ENCODE measurements at regions not wholly inside any gene's neighbourhood (a gene's known extent, or its start where the extent isn't known, plus 50 kb on each side); places are given as distances from the start of the nearest gene placed in this dataset.
A peak's percentile ranks its signal among the peaks of the same experiment; 100 is the strongest.
"Not testable (repeated sequence)": the region's sequence is repeated elsewhere in the genome, so short reads cannot be mapped to it uniquely, and the experiment has no call there.

DNA sequence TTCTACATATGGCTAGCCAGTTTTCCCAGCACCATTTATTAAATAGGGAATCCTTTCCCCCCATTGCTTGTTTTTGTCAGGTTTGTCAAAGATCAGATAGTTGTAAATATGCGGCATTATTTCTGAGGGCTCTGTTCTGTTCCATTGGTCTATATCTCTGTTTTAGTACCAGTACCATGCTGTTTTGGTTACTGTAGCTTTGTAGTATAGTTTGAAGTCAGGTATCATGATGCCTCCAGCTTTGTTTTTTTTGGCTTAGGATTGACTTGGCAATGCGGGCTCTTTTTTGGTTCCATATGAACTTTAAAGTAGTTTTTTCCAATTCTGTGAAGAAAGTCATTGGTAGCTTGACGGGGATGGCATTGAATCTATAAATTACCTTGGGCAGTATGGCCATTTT is 60.0 kb upstream of the GPC3 start:
- DNase-seq: not testable (repeated sequence)

DNA sequence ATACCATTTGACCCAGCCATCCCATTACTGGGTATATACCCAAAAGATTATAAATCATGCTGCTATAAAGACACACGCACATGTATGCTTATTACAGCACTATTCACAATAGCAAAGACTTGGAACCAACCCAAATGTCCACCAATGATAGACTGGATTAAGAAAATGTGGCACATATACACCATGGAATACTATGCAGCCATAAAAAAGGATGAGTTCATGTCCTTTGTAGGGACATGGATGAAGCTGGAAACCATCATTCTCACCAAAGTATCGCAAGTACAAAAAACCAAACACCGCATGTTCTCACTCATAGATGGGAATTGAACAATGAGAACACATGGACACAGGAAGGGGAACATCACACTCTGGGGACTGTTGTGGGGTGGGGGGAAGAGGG is 81.7 kb upstream of the GPC3 start:
- DNase-seq: not testable (repeated sequence)

DNA sequence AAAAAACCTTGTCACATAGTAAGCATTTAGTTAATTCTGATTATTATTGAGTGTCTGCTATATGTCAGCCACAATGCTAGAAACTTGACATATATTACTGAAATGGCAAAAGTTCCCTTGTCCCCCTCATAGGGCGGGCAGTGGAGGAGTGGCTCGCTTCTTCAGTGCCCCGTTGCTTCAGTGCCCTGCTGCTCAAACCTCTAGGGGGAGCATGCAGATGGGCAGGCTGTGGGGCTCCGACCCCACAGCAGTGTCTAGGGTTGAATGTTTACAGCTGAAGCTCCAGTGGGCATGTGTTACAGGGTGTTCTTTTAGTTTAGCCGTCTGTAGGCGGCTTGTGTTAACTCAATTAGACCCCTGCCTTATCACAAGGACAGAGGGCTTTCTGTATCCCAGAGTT is 86.5 kb upstream of the GPC3 start:
- not testable (repeated sequence) for DNase-seq

DNA sequence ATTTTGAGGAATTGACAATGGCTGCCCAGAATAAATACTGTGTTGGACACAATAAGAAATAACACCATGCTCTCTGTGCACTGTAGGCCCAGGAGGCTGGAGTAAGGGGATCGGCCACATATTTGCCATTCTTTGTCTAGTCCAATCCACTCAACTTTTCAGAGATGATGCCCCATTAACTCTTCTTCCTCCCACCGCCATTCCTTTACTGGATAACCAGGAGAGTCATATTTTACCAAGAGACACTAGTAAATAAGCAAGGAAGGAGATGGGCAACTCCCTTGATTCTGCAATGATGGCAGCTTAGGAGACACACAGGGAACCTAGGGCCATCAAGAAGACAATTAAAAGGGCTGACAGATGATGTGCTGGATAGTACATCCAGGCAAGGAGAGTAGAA is 87.9 kb upstream of the GPC3 start:
- DNase-seq: peak; percentile 13

DNA sequence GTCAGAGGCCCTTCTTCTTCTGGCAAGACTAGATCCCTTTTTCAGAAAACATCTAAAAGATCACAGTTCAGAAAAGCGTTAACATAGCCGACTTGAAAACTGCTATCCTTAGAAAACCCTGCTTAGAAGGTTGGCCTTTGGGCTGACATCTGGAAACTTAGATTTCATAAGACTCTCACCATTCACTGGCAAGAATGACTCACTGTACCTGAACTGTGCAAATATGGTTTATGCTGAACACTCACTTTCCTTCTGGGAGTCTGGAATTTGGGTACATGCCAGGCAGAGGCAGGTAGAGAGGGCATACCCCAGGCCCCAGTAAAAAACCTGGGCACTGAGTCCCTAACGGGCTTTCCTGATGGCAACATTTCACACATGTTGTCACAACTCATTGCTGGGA is 88.8 kb upstream of the GPC3 start:
- DNase-seq: no peak

DNA sequence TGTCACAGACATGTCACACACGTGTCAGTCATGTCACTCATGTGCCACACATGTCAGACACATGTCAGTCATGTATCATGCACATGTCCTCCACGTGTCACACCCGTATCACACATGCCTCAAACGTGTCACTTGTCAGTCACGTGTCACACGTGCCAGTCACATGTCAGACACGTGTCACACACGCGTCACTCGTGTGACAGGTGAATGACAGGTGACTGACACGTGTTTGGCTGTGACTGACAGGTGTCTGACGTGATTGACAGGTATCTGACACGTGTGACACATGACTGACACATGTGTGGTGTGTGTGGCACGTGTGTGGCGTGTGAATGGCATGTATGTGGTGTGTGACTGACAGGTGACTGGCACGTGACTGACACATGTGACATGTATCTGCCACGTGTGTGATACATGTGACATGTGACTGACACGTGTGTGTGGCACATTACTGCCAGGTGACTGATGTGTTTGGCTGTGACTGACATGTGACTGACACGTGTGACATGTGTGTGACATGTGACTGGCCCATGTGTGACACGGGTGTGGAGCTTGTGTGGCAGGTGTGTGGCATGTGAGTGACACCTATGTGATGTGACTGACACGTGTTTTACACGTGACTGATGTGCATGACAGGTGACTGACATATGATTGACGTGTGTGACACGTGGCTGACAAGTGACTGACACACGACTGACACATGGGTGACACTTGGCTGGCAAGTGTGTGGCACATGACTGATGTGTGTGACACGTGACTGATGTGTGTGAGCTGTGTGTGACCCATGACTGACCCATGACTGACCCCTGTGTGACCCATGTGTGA is 90.7 kb upstream of the GPC3 start:
- DNase-seq: no peak

DNA sequence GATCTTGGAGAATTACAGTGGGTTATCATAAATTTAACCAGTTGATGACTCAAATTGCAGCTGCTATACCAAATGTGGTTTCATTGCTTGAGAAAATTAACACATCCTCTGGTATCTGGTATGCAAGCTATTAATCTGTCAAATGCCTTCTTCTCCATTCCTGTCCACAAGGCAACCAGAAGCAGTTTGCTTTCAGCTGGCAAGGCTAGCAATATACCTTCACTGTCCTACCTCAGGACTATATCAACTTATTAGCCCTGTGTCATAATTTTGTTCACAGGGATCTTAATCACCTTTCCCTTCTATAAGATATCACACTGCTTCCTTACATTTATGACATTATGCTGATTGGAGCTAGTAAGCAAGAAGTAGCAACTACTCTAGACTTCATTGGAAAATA is 110.0 kb upstream of the GPC3 start:
- no peak for DNase-seq

DNA sequence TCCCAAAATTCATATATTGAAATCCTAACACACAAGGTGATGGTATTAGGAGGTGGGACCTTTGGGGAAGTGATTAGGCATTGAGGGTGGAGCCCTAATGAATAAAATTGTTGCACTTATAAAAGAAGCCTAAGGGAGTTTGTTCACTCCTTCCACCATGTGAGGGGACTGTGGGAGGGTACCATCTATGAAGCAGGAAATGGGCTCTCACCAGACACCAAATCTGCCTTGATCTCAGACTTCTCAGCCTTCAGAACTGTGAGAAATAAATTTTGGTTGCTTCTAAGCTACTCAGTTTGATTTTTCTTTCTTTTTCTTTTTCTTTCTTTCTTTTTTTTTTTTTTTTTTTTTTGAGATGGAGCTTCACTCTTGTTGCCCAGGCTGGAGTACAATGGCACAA is 116.2 kb upstream of the GPC3 start:
- DNase-seq: no peak

DNA sequence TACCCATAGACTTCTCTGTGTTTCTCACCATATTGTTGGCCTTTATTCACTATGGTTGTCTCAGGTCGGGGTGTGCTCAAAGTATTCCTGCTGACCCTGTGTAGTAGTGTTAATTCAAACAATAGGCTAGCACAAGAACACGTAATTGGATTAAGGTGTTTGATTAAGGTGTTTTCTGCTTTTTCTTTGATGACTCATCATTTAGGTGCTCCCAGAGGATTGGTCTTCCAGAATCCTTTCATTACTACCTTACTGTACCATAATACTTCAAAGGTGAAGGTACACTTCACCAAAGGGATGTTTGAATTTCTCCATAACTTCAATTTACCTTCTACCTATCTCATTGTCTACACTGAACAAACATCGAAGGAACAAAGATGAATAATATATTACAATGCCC is 121.7 kb upstream of the CCDC160 start:
- DNase-seq: no peak

DNA sequence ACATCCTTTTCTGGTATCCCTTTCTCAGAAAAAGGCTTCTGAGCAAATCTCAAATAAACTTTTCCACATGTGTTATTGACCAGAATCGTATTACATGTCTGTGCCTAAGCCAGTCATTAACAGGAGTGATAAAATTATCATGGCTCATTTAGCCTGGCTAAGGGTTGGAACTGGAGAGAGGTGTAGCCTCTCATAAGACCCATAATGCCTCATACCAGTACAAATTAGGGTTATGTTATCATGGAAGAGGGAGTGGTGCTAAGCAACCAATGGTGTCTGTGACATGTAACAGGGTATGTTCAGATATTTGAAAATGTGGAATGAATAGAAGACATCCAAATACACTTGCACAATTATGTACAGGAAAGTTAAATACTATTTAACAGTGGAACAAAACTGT is 99.6 kb upstream of the CCDC160 start:
- no peak for DNase-seq

DNA sequence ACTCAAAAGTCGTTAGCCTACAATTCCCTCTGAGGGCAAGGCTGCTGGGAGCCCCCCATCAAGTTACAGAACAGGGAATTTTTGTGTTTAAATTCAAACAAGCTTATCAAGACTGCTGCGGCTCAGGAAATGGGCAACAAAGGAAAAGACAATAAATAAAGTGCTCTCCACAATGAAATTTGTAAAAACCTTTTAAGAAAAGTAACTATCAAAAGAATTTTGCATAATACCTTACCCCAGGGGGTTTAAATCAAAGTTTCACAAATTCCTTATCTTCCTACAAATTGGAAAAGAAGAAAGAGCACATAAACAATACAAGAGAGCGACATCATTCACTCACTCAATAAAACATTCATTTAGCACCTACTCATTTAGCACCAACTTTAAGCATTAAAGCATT is 97.9 kb upstream of the CCDC160 start:
- DNase-seq: no peak

DNA sequence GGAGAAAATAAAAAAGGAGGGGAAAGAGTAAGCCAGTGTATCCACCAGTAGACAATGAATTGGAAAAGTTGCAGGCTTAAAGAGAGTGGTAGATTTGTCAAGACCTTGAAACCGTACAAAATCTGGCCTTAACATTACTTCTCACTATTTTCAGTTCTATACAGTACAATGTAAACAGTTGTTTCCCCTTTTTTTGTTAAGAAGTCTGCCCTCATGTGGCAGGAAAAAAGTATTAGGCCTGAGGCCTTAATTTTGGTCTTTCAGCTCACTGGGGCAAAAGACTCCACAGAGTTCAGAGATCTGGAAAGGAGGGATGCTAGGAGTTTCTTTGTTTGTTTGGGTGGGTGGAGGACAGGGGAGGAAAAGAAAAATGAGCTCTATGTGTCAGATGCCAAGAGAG is 92.8 kb upstream of the CCDC160 start:
- DNase-seq: no peak

DNA sequence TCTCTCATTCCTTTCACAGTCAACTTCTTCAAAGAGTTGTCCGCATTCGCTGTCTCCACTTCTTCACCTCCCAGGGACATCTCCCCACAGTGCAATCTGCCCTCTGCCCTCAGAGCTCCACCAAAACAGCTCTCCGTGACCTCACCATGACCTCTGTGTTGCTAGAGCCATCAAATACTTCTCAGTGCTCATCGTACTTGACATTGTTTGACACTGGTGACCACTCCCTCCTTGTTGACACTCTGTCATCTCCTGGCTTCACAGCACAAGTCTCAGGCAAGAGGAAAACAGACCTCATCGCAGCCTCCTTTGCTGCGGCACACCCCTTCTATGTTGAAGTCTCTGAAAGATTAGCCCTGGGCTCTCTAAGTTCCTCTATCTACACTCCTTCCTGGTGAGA is 90.5 kb upstream of the CCDC160 start:
- DNase-seq: no peak

DNA sequence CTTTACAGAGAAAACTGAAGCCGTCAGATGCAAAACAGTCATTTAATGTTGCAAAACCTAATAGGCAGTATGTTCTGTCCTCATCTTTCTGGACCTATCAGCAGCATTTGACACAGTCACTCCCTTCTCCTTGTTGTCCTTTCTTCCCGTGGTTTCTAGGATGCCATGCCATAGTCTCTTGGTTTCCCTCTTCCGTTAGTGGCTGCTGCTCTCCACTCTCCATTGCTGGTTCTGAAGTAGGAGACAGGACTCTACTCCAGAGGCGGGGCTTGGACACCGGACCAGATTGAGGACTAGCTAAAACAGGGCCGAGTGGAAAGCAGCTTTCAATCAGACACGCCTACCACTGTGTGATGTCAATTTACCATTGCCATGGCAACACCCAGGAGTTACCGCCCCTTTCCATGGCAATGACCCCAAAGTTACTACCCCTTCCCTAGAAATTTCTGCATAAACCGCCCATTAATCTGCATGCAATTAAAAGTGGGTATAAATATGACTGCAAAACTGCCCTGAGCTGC is 88.8 kb upstream of the CCDC160 start:
- DNase-seq: no peak

DNA sequence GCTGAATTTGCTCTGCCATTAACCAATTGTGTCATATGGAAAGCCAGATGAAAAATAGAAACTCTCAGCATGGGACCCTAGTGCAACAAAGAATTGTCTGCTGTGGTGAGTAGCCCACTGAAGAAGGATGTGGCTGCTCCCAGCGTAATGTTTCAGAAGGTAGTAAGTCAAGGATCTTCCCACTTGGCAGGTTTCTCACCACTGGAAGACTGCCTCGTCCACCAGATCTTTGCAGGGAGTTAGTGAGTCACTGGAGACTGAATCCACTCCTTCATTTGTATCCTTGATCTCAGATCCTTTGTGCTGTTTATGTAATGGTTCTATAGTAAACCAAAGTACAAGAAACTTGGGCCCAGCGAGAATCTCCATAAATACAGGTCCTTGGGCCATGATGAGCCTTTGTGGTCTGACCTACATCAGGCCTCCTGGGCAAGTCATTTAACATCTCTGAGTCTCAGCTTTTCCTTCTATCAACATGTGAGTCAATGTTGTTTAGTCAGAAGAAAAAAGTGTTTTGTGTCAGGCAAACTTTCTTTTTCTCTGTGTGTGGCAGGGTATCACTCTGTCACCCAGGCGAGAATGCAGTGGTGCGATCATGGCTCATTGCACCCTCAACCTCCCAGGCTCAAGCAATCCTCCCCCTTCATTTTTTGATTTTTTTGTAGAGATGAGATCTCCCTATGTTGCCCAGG is 78.0 kb upstream of the CCDC160 start:
- no peak for DNase-seq

DNA sequence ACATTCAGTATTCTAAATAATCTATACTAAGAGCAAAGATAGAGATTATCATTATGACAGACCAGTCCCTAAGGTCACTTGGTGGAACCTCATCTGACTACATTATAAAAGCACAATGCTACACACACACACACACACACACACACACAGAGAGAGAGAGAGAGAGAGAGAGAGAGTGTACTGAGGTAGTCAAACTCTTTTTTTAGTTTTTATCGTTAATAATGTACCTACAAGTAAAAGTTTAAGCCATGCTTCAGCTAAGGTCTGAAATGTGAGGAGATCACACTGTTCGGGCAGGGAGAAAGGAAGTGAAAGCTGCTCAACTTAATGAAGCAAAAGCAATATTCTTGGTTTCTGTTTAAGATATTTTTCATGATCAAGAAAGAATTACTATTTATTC is 75.8 kb upstream of the CCDC160 start:
- no peak for DNase-seq

DNA sequence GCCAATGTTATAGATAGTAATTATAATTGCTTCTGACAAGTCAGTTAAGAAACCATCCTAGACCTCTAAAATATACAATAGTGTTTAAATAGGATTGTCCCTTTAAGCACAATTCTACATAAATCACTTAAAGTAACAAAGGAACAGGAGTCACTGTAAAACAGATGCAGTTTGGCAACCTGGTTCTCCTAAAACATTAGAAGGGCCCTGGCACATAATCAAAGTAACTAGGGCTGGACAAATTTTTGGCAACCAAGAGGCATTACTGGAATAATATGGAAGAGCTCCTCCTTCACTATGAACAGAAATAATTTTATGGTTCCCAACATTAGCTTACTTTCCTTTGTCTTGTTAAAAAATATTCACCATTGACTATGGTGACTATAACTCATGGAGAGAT is 75.0 kb upstream of the CCDC160 start:
- DNase-seq: no peak

DNA sequence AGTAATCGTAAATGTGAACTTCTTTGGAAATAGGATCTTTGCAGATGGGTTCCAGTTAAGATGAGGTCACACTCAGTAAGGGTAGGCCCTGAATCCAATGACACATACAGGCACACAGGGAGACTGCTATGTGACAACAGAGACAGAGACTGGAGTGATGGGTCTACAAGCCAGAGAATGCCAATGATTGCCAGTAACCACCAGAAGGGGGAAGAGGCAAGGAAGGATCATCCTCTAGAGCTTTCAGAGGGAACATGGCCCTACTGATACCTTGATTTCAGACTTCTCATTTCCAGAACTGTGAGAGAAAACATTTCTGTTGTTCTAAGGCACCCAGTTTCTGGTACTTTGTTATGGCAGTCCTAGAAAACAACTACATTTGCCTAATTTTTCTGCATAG is 73.1 kb upstream of the CCDC160 start:
- no peak for DNase-seq

DNA sequence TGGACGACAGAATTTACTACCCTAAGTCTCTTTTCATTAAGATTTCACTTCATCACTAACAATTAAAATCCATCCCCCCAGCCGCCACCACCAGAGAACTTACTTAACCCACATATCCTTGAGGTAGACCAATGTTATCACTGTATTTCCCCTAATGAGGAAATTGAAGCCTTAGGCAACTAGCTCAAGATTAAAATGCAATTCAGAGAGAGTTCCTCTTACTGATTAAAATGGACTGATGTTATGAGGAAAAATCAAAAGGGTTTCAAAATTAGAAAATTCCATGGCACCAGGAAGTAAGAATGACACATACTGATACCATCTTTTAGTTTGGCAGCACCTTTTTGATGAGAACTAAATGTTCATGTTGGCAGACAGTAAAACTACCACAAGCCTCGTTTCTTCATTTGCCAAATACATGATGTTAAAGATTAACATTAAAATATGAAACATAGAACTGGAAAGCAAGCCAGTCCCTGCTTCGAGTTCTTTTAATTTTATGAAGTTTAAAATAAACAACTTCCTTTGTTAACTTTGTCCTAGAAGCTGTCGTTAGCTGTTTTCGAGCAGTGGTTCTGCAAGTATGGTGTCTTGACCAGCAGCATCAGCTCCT is 69.3 kb upstream of the CCDC160 start:
- DNase-seq: no peak

DNA sequence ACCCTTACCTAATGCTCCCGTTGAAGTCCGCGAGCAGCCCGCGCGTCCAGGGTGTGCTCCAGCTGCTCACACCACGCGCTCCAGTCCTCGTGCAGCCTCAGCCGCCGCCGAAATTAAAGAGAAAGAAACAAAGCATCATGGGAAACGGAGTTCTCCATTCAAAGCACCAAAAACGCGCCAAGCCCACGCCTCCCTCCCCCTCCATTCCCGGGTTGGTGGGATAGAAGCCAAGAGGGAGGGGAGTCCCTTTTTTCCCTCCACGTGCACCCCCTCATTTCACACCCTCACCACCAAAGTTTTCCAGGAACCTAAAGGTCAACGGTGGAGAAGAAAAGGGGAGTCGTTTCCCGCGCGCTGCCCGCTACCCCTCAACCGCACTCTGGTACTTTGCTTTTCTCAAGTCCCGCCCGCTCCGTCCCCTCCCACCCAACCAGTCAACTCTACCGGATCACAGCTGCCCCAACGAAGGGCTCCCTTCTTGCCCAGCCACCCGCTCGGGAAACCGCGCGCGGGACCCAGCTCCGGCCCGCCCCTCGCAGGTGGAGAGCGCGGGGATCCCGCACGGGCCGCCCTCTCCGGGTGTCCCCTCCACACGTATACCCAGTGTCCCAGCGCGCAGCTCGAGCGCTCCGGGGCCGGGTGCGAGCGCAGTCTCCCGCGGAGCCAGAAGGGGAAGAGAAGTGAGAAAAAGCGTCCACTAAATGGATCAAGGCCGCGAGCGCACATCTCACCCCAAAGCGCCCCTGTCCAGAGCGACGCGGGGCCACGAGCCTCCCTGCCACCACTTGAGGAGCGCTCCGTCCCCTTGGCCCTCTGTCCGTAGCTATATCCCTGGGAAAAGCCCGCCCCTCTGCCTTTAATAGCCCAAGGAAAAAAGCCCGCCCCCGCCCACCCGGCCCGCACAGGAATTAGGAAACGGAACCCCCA is 65.1 kb upstream of the CCDC160 start:
- DNase-seq: peak; percentile 57

DNA sequence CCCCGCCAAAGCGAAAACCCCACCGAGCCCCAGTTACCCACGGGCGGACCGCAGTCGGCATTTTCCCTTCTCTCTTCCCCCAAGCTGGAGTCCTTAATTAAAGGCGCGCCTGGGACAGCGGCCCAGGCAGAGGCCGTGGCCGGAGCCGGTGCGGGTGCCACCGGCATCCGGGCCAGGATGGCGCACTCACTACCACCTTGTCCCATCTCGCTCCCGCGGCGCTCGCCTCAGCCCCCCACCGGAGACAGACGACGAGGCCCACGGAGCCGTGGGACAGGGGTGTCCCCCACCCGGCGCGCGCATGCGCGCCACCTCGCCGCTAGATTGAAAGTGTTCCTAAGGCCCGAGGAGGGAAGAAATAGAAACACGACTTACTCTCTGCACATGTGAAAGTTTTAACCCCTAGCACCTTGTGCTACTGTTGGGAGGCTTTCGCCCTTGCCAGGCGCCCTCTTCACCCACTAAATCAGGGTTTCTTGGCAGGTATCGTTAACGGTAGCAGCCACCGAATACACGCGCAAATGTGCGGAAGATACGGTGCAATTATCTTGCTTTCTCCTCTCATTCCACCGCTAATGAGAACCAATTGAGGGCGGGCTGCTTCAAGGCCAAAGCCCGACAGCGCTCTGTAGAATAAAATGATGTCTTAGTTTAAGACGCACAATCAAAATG is 64.3 kb upstream of the CCDC160 start:
- DNase-seq: no peak
